ENCODE measurements at regions not wholly inside any gene's neighbourhood (a gene's known extent, or its start where the extent isn't known, plus 50 kb on each side); places are given as distances from the start of the nearest gene placed in this dataset.

DNA sequence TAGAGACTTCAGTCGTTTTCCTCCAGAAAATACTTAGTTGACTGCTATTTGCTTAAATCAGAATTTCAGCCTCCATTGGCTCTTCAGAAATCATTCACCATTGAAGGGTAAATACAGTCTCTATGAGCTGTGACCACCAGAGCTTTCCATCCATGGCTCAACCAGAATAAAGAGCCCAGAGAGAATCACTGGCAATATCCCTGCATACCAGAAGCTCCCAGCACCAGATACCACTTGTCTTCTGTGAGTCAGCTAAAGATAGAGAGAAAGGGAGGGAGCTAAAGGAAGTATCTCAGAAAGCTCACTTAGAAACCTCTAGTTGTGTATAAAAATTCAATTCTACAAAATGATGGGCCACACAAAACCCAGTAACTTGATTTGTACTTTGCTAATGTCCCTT, 115.2 kb upstream of the TMCO5A start (continued):
- TF ChIP-seq NANOG (IDR thresholded peaks at IDR 0.05; ENCODE audit: borderline replicate concordance): no peak

DNA sequence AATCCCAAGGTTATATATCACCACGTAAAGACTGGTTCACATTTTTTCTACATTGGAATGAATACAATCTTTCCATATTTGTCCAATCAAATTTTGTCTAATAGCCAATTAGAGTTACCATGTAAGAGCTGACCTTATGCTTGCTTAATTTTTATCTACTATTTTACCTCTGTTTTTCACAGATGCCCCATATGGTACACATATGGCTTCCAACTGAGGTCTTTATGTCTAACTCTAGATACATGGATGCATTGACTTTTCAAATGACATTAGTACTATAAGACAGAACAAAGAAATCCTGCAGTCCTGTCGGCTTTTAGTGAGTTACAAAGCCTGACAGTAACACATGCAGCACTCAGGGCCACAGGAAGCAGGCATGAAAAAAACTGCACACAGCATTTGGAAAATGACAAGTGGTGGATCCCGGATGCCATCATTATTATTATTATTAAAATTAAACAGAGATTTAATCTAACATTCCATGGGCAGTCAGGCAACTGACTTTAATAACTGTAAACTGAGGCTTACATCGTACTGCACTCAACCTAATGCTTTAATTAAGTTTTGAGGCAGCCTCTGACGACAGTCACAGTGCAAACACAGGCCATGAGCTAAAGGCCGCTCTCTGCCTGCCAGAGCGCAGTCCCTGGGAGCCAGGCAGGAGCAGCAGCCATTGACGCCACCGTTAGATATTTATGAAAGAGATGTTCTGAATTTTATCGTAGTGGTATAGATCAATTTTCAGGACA, 113.9 kb upstream of the TMCO5A start:
- Histone ChIP-seq H3K4me3 (no peak overlapping the region), H3K9me2 (ENCODE audit: insufficient read depth) (no peaks in the 10 kb centered on the region), H3K4me2 (no peak overlapping the region), H3K27me3 (ENCODE audit: insufficient read depth) (no peaks in the 10 kb centered on the region), H2AFZ (no peak overlapping the region), H3F3A (replicated peaks; ENCODE audit: low read depth) (no peaks in the 10 kb centered on the region), H3K4me1 (ENCODE audit: insufficient read depth) (no peaks in the 10 kb centered on the region), H3K27ac (ENCODE audit: low read depth) (no peak overlapping the region), H4K20me1 (replicated peaks; ENCODE audit: insufficient read depth) (no peaks in the 10 kb centered on the region), H3K79me2 (replicated peaks; ENCODE audit: insufficient read depth) (no peaks in the 10 kb centered on the region), H3K36me3 (ENCODE audit: insufficient read depth) (no peaks in the 10 kb centered on the region)
- TF ChIP-seq ZNF114 (CRISPR knock-in tag; IDR thresholded peaks at IDR 0.05): no peak
- TF ChIP-seq, protein P1, sequence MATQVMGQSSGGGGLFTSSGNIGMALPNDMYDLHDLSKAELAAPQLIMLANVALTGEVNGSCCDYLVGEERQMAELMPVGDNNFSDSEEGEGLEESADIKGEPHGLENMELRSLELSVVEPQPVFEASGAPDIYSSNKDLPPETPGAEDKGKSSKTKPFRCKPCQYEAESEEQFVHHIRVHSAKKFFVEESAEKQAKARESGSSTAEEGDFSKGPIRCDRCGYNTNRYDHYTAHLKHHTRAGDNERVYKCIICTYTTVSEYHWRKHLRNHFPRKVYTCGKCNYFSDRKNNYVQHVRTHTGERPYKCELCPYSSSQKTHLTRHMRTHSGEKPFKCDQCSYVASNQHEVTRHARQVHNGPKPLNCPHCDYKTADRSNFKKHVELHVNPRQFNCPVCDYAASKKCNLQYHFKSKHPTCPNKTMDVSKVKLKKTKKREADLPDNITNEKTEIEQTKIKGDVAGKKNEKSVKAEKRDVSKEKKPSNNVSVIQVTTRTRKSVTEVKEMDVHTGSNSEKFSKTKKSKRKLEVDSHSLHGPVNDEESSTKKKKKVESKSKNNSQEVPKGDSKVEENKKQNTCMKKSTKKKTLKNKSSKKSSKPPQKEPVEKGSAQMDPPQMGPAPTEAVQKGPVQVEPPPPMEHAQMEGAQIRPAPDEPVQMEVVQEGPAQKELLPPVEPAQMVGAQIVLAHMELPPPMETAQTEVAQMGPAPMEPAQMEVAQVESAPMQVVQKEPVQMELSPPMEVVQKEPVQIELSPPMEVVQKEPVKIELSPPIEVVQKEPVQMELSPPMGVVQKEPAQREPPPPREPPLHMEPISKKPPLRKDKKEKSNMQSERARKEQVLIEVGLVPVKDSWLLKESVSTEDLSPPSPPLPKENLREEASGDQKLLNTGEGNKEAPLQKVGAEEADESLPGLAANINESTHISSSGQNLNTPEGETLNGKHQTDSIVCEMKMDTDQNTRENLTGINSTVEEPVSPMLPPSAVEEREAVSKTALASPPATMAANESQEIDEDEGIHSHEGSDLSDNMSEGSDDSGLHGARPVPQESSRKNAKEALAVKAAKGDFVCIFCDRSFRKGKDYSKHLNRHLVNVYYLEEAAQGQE (IDR thresholded peaks at IDR 0.05; ENCODE audit: unreplicated experiment): no peak
- no peak for DNase-seq (ENCODE audit: low spot score)
- no peaks in the 10 kb centered on the region for H3K4me1 Mint-ChIP-seq
- H3K36me3 Mint-ChIP-seq (ENCODE audit: low read depth): no peaks in the 10 kb centered on the region
- no peaks in the 10 kb centered on the region for H3K9me3 Mint-ChIP-seq
- H3K27ac Mint-ChIP-seq: no peak overlapping the region
- no peak for ATAC-seq
- H3K4me3 Mint-ChIP-seq: no peak overlapping the region
- H3K27me3 Mint-ChIP-seq (ENCODE audit: insufficient read depth, low read depth, poor library complexity): no peaks in the 10 kb centered on the region

DNA sequence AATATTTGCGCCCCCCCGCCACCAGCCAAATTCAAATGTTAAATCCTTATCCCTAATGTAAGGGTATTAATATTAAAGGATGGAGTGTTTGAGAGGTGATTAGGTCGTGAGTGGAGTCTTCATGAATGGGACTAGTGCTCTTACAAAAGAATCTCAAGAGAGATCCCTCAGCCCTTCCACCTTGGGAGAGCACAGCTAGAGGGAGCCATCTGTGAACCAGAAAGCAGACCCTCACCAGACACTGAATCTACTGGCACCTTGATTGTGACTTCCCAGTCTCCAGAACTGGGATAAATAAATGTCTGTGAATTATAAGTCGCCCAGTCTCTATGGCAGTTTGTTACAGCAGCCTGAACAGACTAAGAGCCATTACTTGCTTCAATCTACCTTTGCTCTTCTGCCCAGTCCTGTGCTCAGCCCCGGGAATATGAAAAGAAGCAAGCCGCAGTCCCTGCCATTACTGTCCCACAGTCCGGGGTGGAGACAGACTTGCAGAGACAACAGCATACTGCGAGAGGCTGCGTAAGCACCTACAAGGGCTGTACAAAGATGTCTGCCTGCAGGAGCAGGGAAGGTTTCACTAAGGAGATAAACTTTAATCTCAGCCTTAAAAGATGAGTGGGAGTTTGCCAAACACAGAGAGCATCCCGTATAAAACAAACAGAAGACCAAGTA, 110.7 kb upstream of the TMCO5A start:
- Histone ChIP-seq H3K4me2 (no peak overlapping the region), H3K27me3 (ENCODE audit: insufficient read depth) (no peaks in the 10 kb centered on the region), H3F3A (replicated peaks; ENCODE audit: low read depth) (no peaks in the 10 kb centered on the region), H3K27ac (ENCODE audit: low read depth) (no peak overlapping the region), H3K4me1 (ENCODE audit: insufficient read depth) (no peaks in the 10 kb centered on the region), H3K9me2 (ENCODE audit: insufficient read depth) (no peaks in the 10 kb centered on the region), H3K36me3 (ENCODE audit: insufficient read depth) (no peaks in the 10 kb centered on the region), H3K4me3 (no peak overlapping the region), H3K79me2 (replicated peaks; ENCODE audit: insufficient read depth) (no peaks in the 10 kb centered on the region), H2AFZ (peak overlapping the region; percentile 91), H4K20me1 (replicated peaks; ENCODE audit: insufficient read depth) (no peaks in the 10 kb centered on the region)
- TF ChIP-seq ZNF331 (CRISPR knock-in tag; IDR thresholded peaks at IDR 0.05; ENCODE audit: low read depth) (no peak), CREB1 (CRISPR knock-in tag; IDR thresholded peaks at IDR 0.05; ENCODE audit: low read depth) (no peak), STAT1 (IDR thresholded peaks at IDR 0.05; ENCODE audit: unreplicated experiment) (no peak), EZH2phosphoT487 (IDR thresholded peaks at IDR 0.05; ENCODE audit: unreplicated experiment) (no peak)
- TF ChIP-seq, protein P1 (IDR thresholded peaks at IDR 0.05; ENCODE audit: unreplicated experiment): no peak
- TF ChIP-seq, protein P2, sequence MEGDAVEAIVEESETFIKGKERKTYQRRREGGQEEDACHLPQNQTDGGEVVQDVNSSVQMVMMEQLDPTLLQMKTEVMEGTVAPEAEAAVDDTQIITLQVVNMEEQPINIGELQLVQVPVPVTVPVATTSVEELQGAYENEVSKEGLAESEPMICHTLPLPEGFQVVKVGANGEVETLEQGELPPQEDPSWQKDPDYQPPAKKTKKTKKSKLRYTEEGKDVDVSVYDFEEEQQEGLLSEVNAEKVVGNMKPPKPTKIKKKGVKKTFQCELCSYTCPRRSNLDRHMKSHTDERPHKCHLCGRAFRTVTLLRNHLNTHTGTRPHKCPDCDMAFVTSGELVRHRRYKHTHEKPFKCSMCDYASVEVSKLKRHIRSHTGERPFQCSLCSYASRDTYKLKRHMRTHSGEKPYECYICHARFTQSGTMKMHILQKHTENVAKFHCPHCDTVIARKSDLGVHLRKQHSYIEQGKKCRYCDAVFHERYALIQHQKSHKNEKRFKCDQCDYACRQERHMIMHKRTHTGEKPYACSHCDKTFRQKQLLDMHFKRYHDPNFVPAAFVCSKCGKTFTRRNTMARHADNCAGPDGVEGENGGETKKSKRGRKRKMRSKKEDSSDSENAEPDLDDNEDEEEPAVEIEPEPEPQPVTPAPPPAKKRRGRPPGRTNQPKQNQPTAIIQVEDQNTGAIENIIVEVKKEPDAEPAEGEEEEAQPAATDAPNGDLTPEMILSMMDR (conservative IDR thresholded peaks at IDR 0.05; ENCODE audit: low read depth in 2 of 2): peak; percentile 20 to 34; a peak in 2 of 4 replicates
- ATAC-seq (peak; percentile 68), DNase-seq (ENCODE audit: low spot score) (peak; percentile 28)
- Mint-ChIP-seq H3K27me3 (ENCODE audit: insufficient read depth, low read depth, poor library complexity) (no peaks in the 10 kb centered on the region), H3K4me3 (no peak overlapping the region), H3K36me3 (ENCODE audit: low read depth) (no peaks in the 10 kb centered on the region), H3K27ac (no peak overlapping the region), H3K4me1 (no peaks in the 10 kb centered on the region), H3K9me3 (no peaks in the 10 kb centered on the region)

Measured in GM23338 (cell line).